Tibial nerve (tissue), 3 donors: ENCODE measurements at regions not wholly inside any gene's neighbourhood (a gene's known extent, or its start where the extent isn't known, plus 50 kb on each side); places are given as distances from the start of the nearest gene placed in this dataset.

ENCODE experiments used
- CTCF ChIP-seq, 5 experiments: fragments of 200-600 bp in 3 of 5; fragments of 450-650 bp in 2 of 5; sonication (generic) in 3 of 5; IDR thresholded peaks; one replicate each; pipeline ENCODE4 v1.5.1; 2016 to 2019; ENCODE audit warnings: antibody characterized with exemption in 5 of 5, mild to moderate bottlenecking in 3 of 5, moderate library complexity in 2 of 5
- POLR2A ChIP-seq, 2 donors: fragments of 450-650 bp; IDR thresholded peaks; one replicate each; pipeline ENCODE4 v1.6.1; 2017; ENCODE audit warnings: antibody characterized with exemption in 2 of 2, mild to moderate bottlenecking in 2 of 2, moderate library complexity in 2 of 2

DNA sequence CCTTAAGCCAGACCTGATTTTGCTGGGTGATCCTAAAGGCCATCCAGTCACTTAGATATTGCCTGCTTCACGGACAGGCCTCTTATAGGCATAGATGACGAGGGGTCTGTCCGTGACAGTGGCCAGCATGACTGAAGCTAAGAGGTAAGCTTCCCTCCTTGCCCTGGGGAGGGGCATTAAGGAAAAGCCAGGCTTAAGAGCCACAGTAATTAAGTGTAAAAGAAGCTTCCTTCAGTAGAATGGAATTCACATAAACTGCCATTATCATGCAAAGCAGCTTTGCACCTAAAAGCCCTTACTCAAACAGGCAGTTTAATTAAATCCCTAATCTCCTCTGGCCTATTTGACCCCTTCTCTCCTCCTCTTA lies 99.4 kb upstream of the PKDCC start:
- TF ChIP-seq CTCF (IDR thresholded peaks at IDR 0.05) (no peak), POLR2A (IDR thresholded peaks at IDR 0.05) (no peak)
